Activated CD4-positive, alpha-beta T cell treated with anti-CD3 and anti-CD28 coated beads, Interleukin-2, amount 10 ng/mL, durations not matched to agents 7 days and 5 days (primary cell): ENCODE measurements at regions not wholly inside any gene's neighbourhood (a gene's known extent, or its start where the extent isn't known, plus 50 kb on each side); places are given as distances from the start of the nearest gene placed in this dataset.

Source experiments
- CTCF ChIA-PET: fragments of 350-600 bp; sonication (Branson Sonifier 250); formaldehyde crosslinking; loops from one replicate; lab custom pipeline; 2021; ENCODE audit warnings: antibody characterized with exemption; lab: Charles Lee
- POLR2A ChIA-PET: fragments of 350-600 bp; sonication (Branson Sonifier 250); formaldehyde crosslinking; loops from one replicate; lab custom pipeline; 2021; ENCODE audit warnings: antibody characterized with exemption; lab: Charles Lee
- DNase-seq: peaks from one replicate; pipeline ENCODE4 v3.0.0-alpha.2; 2020
- H3K27ac Mint-ChIP-seq: one replicate; pipeline ENCODE4 v1.8.0; 2021; ENCODE audit warnings: mild to moderate bottlenecking, moderate library complexity, mixed read lengths
- H3K27me3 Mint-ChIP-seq: one replicate; pipeline ENCODE4 v1.8.0; 2021; ENCODE audit warnings: mixed read lengths
- H3K36me3 Mint-ChIP-seq: one replicate; pipeline ENCODE4 v1.8.0; 2021; ENCODE audit warnings: low read depth, mixed read lengths
- H3K4me1 Mint-ChIP-seq: one replicate; pipeline ENCODE4 v1.8.0; 2021; ENCODE audit warnings: mixed read lengths
- H3K4me3 Mint-ChIP-seq: one replicate; pipeline ENCODE4 v1.8.0; 2021; ENCODE audit warnings: mild to moderate bottlenecking, moderate library complexity, mixed read lengths
- H3K9me3 Mint-ChIP-seq: one replicate; pipeline ENCODE4 v1.8.0; 2021; ENCODE audit warnings: mixed read lengths

DNA sequence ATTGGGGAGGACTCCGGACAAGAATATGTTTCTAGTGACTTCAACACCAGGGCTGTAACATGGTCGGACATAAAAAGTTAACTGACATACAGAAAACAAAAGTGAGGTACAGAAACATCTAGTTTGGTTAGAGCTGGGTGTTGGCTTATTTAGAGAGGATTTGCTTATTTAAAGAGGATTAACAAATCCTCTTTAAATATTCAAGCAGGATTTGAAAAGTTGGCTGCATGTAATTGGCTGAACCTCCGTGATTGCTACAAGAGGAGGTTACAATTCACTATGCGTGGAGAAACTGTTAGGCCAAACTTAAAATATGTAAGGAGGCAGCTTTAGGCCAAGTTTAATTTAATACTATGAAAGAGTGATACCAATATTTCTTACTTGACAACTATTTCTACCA lies 2707.4 kb downstream of the ARAP2 start:
- DNase-seq: no peak
- Mint-ChIP-seq H3K27ac (no peak overlapping the region), H3K27me3 (no peaks in the 10 kb centered on the region), H3K36me3 (no peaks in the 10 kb centered on the region), H3K9me3 (peaks cover 4% of the 10 kb centered on the region), H3K4me3 (no peak overlapping the region), H3K4me1 (no peaks in the 10 kb centered on the region)
- ChIA-PET POLR2A (no interaction called here), CTCF (no interaction called here)

DNA sequence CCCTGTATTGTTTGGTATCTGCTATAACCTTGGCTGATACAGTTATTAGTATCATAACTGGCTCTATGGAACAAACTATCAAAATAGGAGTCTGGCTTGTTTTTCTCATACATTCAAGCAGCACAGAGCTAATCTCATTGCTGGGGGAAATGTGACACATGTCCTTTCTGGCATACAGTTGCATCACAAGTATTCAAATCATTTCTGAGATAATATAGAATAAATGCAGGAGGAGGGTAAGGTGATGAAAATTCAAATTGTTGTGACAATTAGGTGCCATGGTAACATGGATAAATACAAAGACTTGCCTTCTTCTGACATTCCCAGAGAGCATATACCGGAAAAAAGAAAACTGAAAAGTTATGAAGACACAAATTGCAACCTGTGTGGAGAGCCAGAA lies 2706.8 kb downstream of the ARAP2 start:
- CTCF ChIA-PET: no interaction called here
- H3K27me3 Mint-ChIP-seq: no peaks in the 10 kb centered on the region
- H3K4me3 Mint-ChIP-seq: no peak overlapping the region
- no peak for DNase-seq
- POLR2A ChIA-PET: no interaction called here
- H3K4me1 Mint-ChIP-seq: no peaks in the 10 kb centered on the region
- no peaks in the 10 kb centered on the region for H3K36me3 Mint-ChIP-seq
- no peak overlapping the region for H3K27ac Mint-ChIP-seq
- H3K9me3 Mint-ChIP-seq: peaks cover 4% of the 10 kb centered on the region

DNA sequence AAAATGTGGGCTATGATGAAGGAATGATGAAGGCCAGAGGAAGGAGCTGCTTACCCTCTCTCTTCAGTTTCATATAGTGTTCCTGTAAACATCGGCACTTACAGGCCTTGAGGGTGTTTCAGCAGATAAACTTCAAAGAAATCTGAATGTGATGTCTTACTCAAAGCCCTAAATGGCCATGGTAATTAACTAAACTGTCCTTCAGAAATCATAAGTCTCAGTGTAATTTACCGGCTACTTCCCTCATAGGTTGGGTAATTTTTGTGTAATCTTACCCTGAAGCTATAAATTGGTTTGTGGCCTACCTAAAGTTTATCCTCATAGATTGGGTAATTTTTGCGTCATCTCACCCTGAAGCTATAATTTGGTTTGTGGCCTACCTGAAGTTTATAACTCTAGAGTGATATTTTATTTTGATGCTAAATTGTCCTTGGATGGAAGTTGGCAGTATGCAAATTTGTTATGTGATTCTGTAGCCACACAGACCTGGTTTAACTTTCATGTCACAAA lies 2700.3 kb downstream of the ARAP2 start:
- H3K27ac Mint-ChIP-seq: no peak overlapping the region
- H3K9me3 Mint-ChIP-seq: peaks cover 19% of the 10 kb centered on the region
- ChIA-PET POLR2A (no interaction called here), CTCF (interaction anchor here (1.0 kb wide), 1 partner anchor 9 kb away, joined by 3 read pairs; no protein-coding TSS in a partner anchor)
- no peaks in the 10 kb centered on the region for H3K4me1 Mint-ChIP-seq
- no peak overlapping the region for H3K4me3 Mint-ChIP-seq
- no peak for DNase-seq
- H3K36me3 Mint-ChIP-seq: no peaks in the 10 kb centered on the region
- H3K27me3 Mint-ChIP-seq: no peaks in the 10 kb centered on the region

DNA sequence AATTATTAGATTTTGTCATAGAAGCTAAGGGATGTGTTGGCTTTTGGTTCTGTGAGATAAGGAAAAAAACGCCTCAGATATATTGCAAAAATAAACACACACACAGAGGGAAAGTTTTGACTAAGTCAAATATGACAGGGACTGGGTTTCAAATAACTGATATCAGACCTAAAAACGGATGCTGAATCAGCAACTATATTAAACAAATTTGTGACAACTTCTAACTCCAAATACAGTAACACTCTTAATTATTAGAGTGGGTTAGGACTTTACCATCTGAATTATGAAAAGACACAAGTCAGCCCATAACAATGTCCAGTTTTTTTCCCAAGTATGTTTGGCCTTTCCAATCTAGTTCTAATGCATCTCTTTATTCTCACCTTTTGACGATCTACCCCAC lies 2693.1 kb downstream of the ARAP2 start:
- POLR2A ChIA-PET: no interaction called here
- DNase-seq: no peak
- Mint-ChIP-seq H3K36me3 (peaks cover 1% of the 10 kb centered on the region), H3K4me1 (no peaks in the 10 kb centered on the region), H3K9me3 (peaks cover 24% of the 10 kb centered on the region), H3K27me3 (no peaks in the 10 kb centered on the region), H3K27ac (no peak overlapping the region), H3K4me3 (no peak overlapping the region)
- CTCF ChIA-PET: no interaction called here

DNA sequence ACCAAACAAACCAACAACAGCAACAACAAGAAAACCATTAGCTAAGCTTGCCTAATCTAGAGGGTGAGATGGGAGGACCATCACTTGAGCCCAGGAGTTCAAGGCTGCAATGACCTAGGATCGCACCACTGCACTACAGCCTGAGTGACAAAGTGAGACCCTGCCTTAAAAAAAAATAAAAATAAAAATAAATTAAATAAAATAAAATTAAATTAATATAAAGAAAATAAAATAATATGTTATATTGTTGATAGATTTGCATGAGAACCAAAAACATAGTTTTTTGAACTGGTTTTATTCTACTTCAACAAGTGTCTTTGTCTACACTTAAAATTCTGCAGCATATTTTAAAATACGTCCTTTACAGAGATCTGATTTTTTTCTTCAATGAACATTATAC lies 2683.1 kb downstream of the ARAP2 start:
- Mint-ChIP-seq H3K4me1 (no peaks in the 10 kb centered on the region), H3K9me3 (peaks cover 6% of the 10 kb centered on the region), H3K27ac (no peak overlapping the region), H3K27me3 (no peaks in the 10 kb centered on the region), H3K4me3 (no peak overlapping the region), H3K36me3 (no peaks in the 10 kb centered on the region)
- ChIA-PET POLR2A (no interaction called here), CTCF (no interaction called here)
- DNase-seq: no peak

DNA sequence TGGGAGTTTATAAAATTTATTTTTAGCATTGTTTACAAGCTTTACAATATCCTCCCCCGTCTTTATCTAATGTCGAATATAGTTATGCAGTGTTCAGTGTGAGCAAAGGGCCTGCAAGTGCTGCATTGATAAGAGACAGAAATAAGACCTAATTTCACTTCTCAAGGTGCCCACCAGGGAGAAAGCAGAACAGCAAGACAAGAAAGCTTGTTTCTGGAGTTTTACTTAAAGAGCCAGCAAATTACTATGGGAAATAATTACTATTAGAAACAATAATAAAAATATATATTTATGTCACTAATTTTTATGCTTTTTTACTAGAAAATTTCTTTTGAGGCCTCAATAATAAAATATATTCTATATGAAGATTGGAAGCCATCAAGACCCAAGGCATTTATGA lies 2677.7 kb downstream of the ARAP2 start:
- Mint-ChIP-seq H3K9me3 (peaks cover 4% of the 10 kb centered on the region), H3K27ac (no peak overlapping the region), H3K4me3 (no peak overlapping the region), H3K36me3 (no peaks in the 10 kb centered on the region), H3K4me1 (no peaks in the 10 kb centered on the region), H3K27me3 (no peaks in the 10 kb centered on the region)
- ChIA-PET CTCF (no interaction called here), POLR2A (no interaction called here)
- no peak for DNase-seq

DNA sequence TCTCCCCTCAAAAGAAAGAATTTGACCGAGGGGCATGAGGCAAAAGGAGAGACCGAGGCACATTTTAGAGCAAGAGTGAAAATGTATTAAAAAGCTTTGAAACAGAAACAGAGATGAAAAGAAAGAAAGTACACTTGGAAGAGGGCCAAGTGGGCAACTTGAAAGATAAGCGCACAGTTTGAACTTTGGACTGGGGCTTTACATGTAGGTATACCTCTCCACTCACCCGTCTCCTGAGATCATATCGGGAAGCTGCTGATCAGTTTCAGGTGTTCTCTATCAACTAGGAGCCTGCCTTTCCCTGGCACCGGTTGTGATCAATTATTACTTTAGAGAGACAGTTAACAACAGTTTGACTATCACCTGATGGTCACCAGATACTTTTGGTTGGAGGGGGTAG lies 2666.5 kb downstream of the ARAP2 start:
- no peak overlapping the region for H3K27ac Mint-ChIP-seq
- no peaks in the 10 kb centered on the region for H3K27me3 Mint-ChIP-seq
- ChIA-PET CTCF (no interaction called here), POLR2A (no interaction called here)
- H3K9me3 Mint-ChIP-seq: peaks cover 5% of the 10 kb centered on the region
- H3K4me3 Mint-ChIP-seq: no peak overlapping the region
- H3K4me1 Mint-ChIP-seq: no peaks in the 10 kb centered on the region
- no peak for DNase-seq
- H3K36me3 Mint-ChIP-seq: no peaks in the 10 kb centered on the region

DNA sequence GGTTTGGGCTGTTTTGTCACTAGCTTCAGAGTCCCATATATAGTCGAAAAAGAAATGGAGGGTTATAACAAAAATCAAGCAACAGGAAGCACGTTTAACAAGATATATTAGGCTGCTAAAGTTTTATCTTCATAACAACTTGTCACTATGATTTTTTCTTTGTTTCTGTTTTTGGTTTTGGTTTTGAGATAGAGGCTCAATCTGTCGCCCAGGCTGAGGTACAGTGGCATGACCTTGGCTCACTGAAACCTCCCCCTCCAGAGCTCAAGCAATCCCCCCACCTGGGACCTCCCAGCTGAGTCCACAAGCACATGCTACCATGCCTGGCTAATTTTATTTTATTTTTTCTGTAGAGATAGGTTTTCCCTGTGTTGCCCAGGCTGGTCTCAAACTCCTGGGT lies 2664.4 kb downstream of the ARAP2 start:
- no peak overlapping the region for H3K4me3 Mint-ChIP-seq
- H3K4me1 Mint-ChIP-seq: no peaks in the 10 kb centered on the region
- H3K27me3 Mint-ChIP-seq: no peaks in the 10 kb centered on the region
- no peak overlapping the region for H3K27ac Mint-ChIP-seq
- DNase-seq: no peak
- ChIA-PET CTCF (no interaction called here), POLR2A (no interaction called here)
- peaks cover 5% of the 10 kb centered on the region for H3K9me3 Mint-ChIP-seq
- no peaks in the 10 kb centered on the region for H3K36me3 Mint-ChIP-seq

DNA sequence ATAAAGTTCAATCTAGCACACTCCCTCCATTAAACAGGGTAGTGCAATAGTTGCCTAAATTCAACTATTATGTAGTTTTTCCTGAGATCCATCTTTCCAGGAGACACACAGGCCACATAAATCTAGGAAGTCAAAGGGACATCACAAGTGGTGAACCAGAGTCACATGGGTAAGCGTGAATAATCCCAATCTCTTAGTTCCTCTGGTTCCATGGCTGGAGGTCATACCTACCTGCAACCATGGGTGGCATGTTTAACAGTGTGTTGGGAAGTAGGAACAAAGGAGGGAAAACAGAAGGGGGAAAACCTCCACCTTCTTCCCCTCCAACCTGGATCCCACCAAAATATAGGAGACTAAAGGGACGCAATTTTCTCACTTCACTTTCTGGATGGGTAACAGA lies 2651.6 kb downstream of the ARAP2 start:
- CTCF ChIA-PET: no interaction called here
- Mint-ChIP-seq H3K9me3 (peaks cover 28% of the 10 kb centered on the region), H3K27me3 (no peaks in the 10 kb centered on the region), H3K4me1 (no peaks in the 10 kb centered on the region), H3K27ac (no peak overlapping the region), H3K4me3 (no peak overlapping the region), H3K36me3 (no peaks in the 10 kb centered on the region)
- POLR2A ChIA-PET: no interaction called here
- DNase-seq: no peak

DNA sequence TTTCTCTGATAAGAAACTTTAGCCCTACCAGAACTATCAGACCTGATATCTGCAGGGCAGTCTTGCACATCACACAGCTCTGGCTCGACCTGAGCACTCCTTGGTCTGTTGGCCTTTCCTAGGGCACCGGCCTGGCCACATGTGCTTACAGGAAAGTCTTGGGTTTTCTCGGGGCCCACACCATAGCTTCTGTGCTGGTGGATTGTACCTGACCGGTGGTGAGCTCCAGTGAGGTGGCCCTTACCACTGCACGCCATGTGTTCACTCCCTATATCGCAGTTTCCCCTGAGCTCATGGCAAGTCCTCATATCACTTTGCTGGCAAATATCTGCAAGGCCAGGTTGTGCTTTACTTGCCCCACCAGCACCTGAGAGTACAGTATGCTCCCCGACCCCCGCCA lies 2637.4 kb downstream of the ARAP2 start:
- POLR2A ChIA-PET: no interaction called here
- Mint-ChIP-seq H3K36me3 (no peaks in the 10 kb centered on the region), H3K4me3 (no peak overlapping the region), H3K27ac (no peak overlapping the region), H3K27me3 (no peaks in the 10 kb centered on the region), H3K9me3 (peaks cover 21% of the 10 kb centered on the region), H3K4me1 (no peaks in the 10 kb centered on the region)
- DNase-seq: no peak
- CTCF ChIA-PET: no interaction called here

DNA sequence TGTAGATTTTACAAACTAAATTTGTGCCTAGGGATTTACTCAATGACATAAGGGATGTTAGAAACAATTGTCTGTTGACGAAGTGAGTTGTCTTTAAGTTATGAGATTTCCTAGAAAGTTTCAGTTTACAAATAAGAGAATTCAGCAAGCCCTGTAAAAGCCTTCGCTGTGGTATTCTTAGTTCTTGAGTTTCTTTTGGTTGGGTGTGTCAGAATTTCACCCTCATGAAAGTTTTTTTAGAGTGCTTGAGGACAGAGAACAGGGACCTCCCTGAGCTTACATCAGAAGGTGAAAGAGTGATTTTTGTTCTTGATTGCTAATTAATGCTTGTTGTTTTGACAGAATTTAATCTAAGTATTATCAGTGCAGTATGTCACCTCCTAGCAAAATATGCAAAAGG lies 2628.2 kb downstream of the ARAP2 start:
- Mint-ChIP-seq H3K4me1 (no peaks in the 10 kb centered on the region), H3K27me3 (no peaks in the 10 kb centered on the region), H3K4me3 (no peak overlapping the region), H3K36me3 (no peaks in the 10 kb centered on the region), H3K27ac (no peak overlapping the region), H3K9me3 (peaks cover 5% of the 10 kb centered on the region)
- ChIA-PET POLR2A (no interaction called here), CTCF (no interaction called here)
- no peak for DNase-seq

DNA sequence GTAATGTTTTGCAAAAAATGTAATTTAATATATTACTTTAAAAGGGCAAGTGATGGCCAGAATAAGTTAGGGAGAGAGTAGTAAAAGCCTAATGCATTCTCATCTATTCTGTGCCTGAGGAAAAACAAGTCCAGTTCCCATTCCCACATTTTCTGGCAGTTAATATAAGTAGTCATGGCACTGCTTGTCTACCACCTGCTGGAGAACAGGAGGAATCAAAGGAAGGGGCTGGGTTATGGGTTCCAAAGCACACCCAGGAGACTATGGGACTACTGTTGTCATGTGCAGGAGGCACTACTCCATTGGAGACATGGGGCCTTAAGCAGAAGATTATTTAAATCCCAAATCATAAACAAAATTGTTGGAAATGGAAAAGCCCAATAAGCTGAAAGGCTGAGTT lies 2618.6 kb downstream of the ARAP2 start:
- DNase-seq: no peak
- ChIA-PET CTCF (no interaction called here), POLR2A (no interaction called here)
- Mint-ChIP-seq H3K36me3 (no peaks in the 10 kb centered on the region), H3K4me3 (no peak overlapping the region), H3K27ac (no peak overlapping the region), H3K9me3 (peaks cover 14% of the 10 kb centered on the region), H3K4me1 (no peaks in the 10 kb centered on the region), H3K27me3 (no peaks in the 10 kb centered on the region)

DNA sequence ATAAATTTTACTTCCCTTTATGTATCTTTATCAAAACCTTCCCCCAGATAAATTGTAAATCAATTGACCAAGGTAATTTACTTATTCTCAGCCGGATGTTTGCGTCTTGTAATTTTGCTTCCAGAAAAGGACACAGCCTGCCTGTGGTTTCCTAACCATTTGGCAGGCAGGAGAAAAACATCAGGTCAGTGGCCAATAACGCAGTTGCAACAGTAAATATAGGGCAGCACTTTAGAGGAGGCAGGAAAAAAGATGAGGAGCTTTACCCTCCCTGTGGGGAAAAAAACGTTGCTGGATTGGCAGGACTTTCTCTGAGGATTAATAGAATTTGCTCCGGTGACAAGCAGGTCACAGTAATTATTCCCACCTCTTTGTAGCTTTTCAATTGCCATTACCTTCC lies 2618.1 kb downstream of the ARAP2 start:
- H3K9me3 Mint-ChIP-seq: peaks cover 15% of the 10 kb centered on the region
- CTCF ChIA-PET: no interaction called here
- H3K4me3 Mint-ChIP-seq: no peak overlapping the region
- POLR2A ChIA-PET: no interaction called here
- no peak for DNase-seq
- no peaks in the 10 kb centered on the region for H3K36me3 Mint-ChIP-seq
- H3K4me1 Mint-ChIP-seq: no peaks in the 10 kb centered on the region
- no peaks in the 10 kb centered on the region for H3K27me3 Mint-ChIP-seq
- H3K27ac Mint-ChIP-seq: no peak overlapping the region

DNA sequence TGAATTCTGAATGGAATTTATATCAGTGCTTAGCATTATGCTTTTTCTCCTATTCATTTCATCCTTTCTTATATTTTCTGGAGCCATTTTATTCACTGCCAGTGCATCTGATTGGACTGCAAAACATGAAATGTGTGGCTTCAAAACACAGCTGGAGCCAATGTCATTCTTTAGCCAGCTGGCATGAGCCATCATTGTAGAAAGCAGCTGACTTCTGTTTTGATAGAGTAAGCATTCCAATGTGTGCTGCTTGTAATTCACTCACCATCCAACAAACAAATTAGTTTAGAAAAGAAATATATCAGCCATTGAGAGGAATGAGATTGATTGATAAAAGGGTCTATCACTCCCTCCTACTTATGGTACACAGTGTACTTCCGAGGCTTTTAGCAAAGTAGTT lies 2616.0 kb downstream of the ARAP2 start:
- no peaks in the 10 kb centered on the region for H3K27me3 Mint-ChIP-seq
- ChIA-PET CTCF (no interaction called here), POLR2A (no interaction called here)
- no peaks in the 10 kb centered on the region for H3K36me3 Mint-ChIP-seq
- no peak overlapping the region for H3K27ac Mint-ChIP-seq
- H3K9me3 Mint-ChIP-seq: peaks cover 9% of the 10 kb centered on the region
- DNase-seq: no peak
- no peak overlapping the region for H3K4me3 Mint-ChIP-seq
- no peaks in the 10 kb centered on the region for H3K4me1 Mint-ChIP-seq
